A172 (cell line): ENCODE measurements at regions not wholly inside any gene's neighbourhood (a gene's known extent, or its start where the extent isn't known, plus 50 kb on each side); places are given as distances from the start of the nearest gene placed in this dataset.
A peak's percentile ranks its signal among the peaks of the same experiment; 100 is the strongest.

Experiments used
- DNase-seq: peaks from one replicate; pipeline ENCODE4 v3.0.0-alpha.2; 2015; ENCODE audit warnings: low spot score

DNA sequence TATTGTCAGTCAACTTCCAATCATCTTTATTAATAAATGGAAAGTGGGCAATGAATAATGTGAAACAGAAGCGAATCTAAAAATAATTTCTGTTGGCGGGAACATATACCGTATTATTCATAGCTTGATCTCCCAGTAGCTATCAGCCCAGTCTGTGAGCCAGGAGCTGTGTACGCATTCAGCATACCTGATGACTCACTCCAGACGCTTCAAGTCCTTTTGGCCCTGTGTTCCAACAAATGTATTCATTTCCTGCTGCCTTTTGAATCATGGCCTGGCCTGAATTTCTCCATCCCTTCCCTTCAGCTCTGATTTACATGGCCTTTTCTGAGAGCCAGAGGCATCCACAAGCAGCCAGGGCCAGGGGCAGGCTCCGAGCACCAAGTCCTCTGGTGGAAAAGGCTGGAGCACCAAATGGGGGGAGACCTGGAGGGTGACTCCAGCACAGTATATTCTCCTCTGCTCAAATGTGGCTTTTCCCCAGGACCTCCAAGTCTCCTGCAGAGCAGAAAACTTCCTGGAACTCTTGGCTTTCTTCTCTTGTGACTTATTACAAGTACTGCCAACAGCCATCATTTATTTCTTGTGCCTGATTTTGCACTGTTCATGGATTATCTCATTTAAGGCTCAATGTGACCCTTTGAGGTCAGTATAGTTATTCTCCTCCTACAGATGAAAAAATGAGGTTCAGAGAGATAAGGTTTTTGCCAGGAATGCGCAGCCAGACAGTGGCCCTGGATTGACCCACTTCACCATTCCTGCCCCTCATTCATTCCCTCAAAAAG, 108.7 kb downstream of the EN1 start:
- peak; percentile 96 for DNase-seq

DNA sequence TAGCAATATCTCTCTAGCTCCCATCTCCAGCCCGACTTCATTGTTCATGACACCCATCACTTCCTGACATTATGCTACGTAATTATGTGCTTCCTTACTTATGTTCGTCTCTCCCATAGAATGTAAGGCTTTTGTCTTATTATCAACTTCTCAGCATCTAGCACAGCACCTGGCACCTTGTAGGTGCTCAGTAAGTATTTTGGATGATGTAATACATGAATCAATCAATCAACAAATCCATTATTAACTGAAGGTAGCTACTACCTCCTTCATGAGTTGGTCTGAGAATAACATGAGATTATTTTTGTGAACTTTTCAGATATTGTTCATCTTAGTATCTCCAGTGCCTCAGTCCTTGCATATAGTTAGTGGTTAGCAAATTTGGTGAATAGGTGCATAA, 109.3 kb downstream of the EN1 start:
- DNase-seq = no peak

DNA sequence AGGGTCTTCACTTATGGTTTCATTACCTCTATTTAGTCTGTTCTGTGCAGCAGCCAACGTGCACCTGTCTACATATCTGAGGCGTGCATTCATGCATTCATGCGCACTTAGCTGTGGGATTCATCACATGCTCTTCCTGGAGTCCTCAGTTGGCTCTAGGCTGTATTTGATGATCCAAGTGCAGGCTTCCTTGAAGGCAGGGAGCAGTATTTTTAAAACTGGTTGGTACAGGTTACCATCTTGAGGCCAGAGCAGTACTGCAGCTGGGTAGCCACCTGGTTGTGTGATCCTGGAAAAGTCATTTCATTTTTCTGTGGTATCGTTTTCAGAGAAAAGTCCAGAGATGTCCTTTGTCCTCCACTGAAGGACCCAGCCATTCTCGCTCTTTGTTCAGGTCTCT, 109.8 kb downstream of the EN1 start:
- DNase-seq = no peak

DNA sequence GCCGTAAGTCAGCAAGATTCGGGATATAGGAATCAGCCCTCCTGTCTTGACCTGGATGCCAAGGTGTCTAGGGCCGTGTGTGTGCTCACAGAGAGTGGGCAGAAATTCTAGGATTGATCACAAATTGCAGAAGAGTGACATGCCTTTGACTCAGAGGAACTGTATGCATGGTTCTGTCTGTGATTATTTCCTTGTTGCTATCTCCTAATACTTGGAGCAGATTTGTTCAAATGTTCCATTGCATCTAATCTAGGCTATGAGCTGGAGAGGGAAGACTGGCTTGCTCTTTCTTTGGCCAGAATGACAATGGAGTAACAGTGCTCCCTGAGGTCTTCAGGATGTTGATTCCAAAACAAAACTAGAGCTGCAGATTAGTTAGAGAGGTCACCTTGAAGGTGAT, 115.0 kb downstream of the EN1 start:
- no peak for DNase-seq

DNA sequence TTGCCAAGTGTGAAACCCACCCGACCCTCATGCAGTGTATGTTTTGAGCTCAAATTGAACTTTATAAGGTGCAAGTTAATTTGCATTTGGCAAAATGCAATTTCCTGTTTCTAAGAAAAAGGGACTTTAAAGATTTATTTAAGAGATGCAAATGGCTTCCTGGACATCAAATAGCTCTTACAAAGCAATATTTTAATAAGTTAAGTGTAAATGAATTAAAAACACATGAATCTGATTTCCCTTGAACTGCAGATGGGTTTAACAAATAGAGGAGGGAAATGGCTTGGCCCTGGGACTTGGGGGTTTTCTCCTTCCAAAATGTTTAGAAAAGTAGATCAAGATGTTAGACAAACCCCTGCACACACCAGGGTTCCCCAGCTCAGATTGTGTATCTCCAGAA, 116.0 kb downstream of the EN1 start:
- no peak for DNase-seq

DNA sequence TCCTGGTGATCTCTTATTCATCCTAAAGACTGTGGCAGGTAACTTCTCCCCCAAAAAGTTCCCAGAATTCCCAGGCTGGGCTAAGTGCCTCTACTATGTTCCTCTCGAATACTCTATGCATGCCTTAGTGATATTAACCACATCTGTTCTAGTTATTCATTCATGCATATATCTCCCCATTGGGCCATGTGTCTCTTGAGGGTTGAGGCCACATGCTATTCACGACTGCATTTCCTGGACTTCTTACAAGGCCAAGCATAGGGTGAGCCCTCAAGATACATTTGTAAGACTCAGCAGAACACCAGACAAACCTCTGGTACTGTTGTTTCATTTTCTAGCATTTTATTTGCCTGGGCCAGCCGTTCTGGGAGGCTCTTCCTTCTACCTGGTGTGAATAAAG, 117.0 kb downstream of the EN1 start:
- no peak for DNase-seq

DNA sequence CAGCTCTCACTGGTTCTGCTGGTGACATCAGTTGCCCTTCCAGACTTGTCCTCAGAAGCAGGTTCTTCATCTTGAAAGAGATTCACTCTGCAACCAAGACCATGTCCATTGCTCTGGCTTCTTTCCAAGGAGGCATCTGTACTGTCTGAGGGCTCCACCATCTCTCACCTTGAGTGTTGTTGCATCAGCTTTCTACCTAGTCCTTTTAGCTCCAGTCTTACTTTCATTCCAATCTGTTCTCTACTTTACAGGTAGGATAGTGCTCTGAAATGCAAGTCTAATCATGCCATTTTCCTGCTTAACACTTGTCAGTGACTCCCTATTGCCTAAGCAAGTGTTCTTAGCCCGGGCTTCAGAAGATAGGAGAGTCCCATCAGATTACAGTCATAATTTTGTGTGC, 117.7 kb downstream of the EN1 start:
- DNase-seq = no peak

DNA sequence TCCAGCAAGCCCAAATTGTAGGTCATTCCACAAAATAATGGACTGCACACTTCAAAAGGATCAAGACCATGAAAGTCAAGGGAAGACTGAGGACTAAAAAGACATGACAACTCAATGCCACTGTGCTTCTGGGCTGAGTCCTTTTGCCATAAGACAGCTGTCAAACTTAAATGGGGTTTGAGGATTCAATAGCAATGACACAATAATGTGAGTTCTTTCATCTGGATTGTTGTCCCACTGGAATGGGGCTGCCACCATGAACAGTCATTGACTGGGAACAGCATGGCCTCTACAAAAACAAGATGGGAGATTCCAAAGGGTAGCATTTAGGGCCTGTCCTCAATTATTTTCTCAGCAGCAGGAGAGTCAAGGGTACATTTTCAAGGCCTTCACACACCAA, 118.5 kb downstream of the EN1 start:
- no peak for DNase-seq

DNA sequence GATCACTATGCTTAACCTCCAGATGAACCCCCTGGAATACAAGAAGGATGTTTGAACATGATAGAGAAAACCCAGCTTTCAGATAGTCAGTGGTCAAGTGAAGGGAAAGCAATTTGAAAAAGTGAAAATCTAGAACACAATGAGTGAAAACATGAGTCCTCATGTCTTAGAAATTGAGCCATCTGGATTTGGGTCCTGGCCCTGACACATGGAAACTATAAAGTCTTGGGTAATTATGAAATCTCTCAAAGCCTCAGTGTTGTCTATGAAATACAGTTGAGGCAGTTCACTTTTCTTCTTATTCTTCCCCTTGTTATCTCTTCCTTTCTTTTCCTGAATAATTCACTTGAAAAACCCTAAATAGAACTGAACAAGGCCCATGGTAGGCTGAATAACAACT, 120.6 kb downstream of the EN1 start:
- DNase-seq = no peak

DNA sequence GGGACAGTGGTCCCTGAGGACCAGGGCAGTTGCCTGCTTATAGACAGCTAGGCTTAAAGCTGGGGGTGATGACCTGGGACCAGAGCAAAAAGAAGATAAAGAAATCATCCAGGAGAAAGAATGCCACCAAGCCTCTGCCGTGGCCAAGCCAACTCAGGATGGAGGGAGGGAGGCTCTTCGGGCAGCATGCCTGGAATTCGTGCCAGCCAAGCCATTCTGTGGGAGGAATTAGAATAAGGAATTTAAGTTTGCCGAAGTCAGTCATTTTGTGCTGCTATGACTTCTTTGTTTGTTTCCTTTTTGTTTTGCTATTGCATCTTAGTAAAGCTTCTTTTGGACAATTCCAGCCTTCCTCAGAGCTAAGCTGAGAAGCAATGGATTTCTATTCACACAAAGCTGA, 124.1 kb downstream of the EN1 start:
- DNase-seq = peak; percentile 34

DNA sequence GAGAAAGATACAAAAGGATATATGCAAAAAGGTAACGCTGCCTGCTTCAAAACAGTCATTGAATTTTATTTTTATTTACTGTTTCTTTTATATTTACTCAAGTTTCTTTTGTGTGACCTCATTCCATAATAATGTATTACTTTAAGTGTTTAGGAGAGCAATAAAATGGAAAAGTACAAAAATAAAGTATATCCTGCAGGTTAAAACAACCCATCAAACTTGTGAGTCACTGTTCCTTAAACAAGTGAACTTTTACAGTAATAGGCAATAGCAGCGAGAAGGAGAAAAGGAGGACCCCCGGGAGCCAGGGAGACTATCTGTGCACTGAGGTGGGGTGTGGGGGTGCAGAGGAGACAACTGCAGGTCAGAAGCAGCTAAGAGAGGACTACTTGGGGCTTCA, 124.5 kb downstream of the EN1 start:
- DNase-seq = no peak

DNA sequence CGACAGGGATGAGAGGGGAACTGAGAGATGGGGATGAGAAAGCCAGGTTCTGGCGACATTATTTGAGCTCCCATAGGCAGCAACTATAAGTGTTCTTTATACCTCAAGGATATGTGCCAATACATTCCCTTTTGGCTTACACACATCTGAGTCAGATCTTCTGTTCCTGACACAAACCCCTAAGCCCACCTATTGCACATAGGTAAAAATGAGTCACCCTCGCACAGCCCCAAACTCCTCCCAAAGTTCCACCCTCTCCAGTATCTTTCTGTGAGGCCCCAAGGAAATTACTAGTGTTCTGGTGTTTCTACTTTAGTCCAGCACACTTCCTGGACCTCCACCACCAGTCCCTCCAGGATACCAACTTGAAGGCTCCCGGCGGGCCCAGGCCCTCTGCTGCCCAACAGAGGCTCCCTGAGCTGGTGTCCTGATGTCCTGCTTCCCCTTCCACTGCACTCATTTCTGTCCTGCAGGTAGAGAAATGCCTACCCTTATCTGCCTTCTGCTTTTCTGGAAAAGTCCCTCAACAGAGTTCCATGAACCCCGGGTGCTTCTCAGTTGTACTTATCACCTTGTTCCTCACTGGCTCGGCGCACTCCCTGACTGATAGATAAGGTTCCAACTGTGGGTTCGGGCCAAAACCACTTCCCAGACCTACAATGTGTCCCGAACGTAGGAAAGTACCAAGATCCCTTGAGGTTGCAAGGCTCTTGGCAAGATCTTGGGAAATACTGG, 125.5 kb downstream of the EN1 start:
- DNase-seq = no peak

DNA sequence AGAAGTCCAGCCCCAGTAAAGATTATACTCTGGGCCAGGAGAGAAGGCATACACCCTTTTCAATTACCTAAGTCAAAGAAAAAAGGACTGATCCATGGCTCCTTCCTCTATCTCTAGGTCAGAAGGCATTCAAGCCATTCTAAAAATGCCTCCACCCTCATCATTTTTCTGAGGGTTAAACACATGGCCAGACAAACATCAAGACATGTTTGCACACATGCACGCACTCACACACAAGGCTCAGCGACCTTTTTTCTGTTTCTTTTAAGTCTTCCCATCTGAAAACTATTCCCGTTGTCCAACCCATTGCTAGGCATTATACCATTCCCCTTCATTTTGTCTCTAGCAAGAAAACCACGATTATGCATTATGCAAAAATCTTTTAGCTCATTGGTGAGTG, 126.6 kb downstream of the EN1 start:
- DNase-seq = no peak

DNA sequence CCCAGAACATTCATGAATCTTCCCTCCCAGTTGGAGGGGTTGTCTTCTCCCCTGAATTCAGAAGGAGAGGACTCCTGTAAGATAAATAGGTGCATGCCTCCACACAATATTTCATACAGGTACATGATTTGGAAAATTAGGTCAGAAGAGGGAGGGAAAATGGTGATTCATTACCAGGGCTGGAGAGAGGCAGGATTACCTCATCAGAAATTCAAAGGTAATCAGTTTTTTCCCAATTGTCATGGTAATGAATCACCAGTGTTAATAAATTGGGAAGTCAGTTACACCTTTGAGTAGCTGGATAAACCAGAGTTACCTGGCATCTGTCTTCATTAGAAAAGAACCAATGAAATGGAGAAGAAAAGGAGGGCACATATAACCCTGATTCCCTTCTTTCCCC, 128.5 kb downstream of the EN1 start:
- DNase-seq = no peak

DNA sequence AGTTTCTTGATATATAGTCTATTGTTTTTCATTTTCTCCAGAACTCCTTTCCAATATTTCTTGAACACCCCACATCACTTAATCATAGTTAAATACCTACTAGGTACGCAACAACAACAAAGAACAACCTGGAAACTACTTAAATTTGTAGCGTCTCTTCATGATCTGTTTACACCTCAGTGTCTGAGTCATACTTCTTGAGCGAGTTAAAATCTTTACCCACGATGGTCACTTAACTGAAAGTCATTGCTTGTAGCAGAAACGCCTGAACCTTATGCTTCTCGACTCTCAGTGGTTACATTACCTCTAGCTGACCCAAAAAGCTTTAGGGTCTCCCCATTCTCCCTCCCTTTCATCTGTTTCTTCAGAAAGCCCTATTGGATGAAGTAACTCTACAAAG, 131.3 kb downstream of the EN1 start:
- DNase-seq = no peak

DNA sequence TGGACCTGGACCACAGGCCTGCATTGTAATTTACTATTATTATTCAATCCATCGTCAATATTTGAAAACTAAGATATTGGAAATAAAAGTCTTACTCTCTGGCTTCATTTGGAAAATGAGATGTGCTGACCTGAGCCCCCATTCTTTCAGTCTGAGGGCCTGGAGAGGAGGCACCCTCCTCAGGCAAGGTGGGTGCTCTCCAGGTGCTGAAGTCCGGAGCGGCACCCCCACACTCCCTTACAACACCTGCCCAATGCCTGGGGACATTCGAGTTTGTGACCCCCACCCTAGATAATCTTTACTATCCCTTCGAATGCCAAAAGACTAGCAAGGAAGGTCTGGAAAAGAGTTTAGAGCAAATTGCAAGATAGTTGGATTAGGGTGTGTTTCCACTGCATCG, 133.3 kb downstream of the EN1 start:
- no peak for DNase-seq

DNA sequence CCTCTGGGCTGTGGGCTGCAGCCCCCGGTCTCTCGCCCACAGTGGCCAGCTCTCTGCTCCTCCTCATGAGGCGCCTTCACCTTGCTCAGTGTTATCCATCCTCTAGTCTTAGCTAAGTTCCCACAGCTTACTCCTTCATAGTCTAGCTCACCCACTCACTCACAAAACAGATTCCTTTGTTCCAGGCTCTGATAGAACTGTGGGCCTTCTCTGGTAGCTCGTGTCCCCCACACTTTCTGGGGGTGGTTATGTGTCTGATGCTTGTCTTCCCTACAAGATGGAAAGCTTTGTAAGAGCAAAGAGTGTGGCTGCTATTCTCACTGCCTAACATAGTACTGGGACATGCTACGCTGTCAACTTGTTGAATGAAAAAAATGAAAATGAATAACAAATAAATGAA, 135.8 kb downstream of the EN1 start:
- DNase-seq = no peak

DNA sequence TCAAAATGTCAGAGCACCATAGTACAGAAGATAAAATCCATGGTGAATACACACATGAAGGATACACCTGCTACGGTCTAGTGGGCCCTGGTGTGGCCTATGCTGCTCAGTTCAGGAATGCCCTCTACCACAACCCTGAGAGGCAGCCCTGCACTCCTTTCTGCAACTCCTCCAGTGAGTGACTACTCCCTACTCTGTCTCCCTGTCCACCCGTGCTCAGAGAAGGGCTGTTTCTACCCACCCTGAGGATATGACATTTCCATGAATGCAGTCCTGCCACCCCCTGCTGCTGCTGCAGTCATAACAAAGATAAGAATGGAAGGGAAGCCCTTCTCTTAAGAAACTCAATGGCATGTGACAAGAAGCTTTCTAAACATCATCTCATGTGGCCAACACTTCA, 137.0 kb downstream of the EN1 start:
- no peak for DNase-seq

DNA sequence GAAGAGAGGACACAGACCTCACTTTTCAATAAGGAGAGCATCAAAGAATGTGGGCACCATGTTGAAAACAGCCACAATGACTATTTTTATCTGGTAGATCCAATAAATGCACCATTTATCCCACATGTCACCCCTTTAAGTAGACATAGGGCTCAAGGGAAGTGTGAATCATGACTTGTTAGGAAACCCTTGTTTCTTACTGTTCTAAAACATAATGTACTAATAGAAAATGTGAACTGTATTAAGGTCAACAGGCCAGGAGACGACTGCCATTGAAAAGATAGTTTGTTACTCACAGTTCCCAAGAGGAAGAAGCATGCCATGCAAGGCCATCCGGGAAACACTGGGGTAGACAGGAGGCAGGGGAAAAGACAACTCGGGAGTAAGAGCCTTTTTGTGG, 137.7 kb downstream of the EN1 start:
- DNase-seq = no peak

DNA sequence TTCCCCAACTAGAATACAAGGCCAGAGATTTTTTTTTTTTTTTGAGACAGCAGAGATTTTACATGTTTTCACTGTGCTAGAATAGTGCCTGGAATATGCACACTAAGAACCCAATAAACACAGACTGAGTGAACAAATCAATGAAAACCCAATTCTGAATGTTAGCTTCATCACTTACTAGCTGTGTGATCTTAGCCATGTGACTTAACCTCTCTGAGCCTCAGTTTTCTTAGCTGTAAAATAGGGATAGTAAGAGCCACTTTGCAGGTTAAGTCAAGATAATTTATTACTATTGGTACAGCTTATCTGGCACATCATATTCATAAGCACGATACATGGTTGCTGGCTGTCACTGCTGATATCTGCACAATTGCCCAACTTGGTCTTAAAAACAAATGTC, 140.6 kb downstream of the EN1 start:
- no peak for DNase-seq

DNA sequence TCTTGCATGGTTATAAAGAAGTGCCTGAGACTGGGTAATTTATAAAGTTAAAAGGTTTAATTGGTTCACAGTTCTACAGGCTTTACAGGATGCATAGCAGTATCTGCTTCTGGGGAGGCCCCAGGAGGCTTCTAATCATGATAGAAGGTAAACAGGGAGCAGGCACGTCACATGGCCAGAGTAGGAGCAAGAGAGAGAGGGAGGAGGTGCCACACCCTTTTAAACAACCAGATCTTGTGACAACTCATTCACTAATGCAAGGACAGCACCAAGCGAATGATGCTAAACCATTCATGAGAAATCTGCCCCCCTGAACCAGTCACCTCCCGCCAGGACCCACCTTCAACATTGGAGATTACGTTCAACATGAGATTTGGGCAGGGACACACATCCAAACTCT, 141.1 kb downstream of the EN1 start:
- no peak for DNase-seq

DNA sequence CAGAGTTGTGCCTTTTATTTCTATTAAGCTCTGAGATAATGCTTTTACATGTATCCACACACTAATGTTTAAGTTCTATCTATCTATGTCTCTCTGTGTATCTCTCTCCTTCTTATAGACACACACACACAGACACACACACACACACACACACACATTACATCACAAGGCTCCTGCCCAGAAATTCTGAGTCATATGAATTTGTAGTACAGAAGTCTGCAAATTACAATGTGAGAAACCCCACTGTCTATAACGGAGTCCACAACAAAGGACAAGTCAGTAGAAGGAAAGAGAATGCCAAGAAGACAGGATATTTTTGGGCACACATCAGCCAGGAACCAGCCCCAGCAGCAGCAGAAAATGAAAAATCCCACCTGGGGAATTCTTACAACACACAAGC, 142.4 kb downstream of the EN1 start:
- DNase-seq = peak; percentile 22

DNA sequence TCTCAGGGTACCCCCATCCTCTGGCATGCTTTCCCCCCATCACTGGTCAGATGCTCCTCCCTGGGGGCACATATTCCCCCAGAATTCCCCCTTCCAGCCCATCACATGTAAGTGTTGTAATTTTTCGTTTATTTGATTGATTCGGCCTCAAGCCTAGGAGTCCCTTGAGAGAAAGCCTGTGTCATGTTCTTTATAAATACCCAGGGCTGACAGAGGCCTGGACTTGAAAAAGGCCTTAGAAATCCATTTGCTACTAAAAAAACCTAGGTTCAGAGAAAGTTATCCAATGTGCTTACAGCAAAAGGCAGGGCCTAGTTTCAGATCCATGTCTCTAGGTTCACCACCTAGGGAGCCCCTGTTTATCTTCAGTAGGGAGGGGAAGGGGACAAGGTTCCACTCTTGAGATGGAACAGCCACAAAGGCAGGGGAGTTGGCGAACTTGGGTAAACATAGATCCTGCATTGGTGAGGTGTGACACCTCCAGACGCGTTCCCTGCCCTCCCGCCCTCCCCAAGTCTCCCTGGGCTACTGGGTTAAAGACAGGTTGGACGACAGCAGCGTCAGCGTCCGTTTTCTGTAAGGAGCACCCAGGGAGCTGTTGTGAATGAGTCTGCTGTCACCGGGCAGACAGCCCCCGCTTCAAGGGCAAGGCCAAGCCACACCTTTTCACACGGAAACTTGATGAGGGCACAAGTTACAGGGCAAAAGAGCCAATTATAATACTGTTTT, 147.8 kb downstream of the EN1 start:
- DNase-seq = no peak
